Neural cell (in vitro differentiated cells): ENCODE measurements at regions not wholly inside any gene's neighbourhood (a gene's known extent, or its start where the extent isn't known, plus 50 kb on each side); places are given as distances from the start of the nearest gene placed in this dataset.

Experiments
- EP300 ChIP-seq: fragments of 450-650 bp; conservative IDR thresholded peaks from 2 replicates; pipeline ENCODE4 v1.6.1; 2014; ENCODE audit warnings: antibody characterized with exemption, mild to moderate bottlenecking, moderate library complexity; ENCODE audit not compliant: poor library complexity, severe bottlenecking
- EZH2 ChIP-seq: fragments of 200-600, 300-800 bp; shearing (Covaris generic), sonication (generic); IDR thresholded peaks from 2 replicates; pipeline ENCODE4 v1.6.1; 2014; ENCODE audit warnings: antibody characterized with exemption, low read length, borderline replicate concordance, mild to moderate bottlenecking; ENCODE audit not compliant: insufficient read depth, poor library complexity, severe bottlenecking
- MXI1 ChIP-seq: fragments of 450-650 bp; conservative IDR thresholded peaks from 2 replicates; pipeline ENCODE4 v1.6.1; 2014; ENCODE audit warnings: antibody characterized with exemption, mild to moderate bottlenecking; ENCODE audit not compliant: poor library complexity, severe bottlenecking
- POLR2AphosphoS5 ChIP-seq: IDR thresholded peaks from 2 replicates; pipeline ENCODE4 v1.6.1; 2012
- RAD21 ChIP-seq: fragments of 450-650 bp; conservative IDR thresholded peaks from 2 replicates; pipeline ENCODE4 v1.6.1; 2014; ENCODE audit warnings: antibody characterized with exemption, mild to moderate bottlenecking, moderate library complexity
- SMC3 ChIP-seq: fragments of 450-650 bp; conservative IDR thresholded peaks from 2 replicates; pipeline ENCODE4 v1.6.1; 2014; ENCODE audit warnings: antibody characterized with exemption, mild to moderate bottlenecking, moderate library complexity; ENCODE audit not compliant: poor library complexity
- TAF1 ChIP-seq: IDR thresholded peaks from 2 replicates; pipeline ENCODE4 v1.6.1; 2012; ENCODE audit warnings: low read depth
- TF ChIP-seq, protein P1 (sequence below): fragments of 450-650 bp; IDR thresholded peaks from 2 replicates; pipeline ENCODE4 v1.5.1; 2014; ENCODE audit warnings: antibody characterized with exemption, mild to moderate bottlenecking, moderate library complexity; ENCODE audit not compliant: poor library complexity, severe bottlenecking
- TF ChIP-seq, protein P2 (sequence below): IDR thresholded peaks from 2 replicates; pipeline ENCODE4 v1.6.1; 2012; ENCODE audit warnings: borderline replicate concordance

DNA sequence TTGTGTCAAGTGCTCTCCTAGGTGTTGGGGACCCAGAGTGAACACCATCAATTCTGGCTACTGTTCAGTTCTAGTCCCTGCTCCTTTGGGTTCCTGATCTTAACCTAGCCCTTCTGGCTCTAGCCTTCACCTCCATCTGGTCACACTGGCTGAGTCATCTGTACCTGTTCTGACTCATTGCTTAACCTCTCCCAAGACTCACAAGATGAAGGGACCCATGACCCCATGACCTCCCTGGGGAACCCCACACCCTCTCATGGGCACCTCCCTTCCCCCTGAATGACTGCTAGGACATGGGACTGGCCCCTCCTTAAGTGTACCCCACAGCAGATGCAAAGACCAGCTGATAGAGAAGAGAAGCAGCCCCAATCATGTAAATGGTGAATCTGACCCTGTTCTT lies 345.8 kb upstream of the CDH5 start:
- TF ChIP-seq EP300 = no peak
- TF ChIP-seq, protein P1, sequence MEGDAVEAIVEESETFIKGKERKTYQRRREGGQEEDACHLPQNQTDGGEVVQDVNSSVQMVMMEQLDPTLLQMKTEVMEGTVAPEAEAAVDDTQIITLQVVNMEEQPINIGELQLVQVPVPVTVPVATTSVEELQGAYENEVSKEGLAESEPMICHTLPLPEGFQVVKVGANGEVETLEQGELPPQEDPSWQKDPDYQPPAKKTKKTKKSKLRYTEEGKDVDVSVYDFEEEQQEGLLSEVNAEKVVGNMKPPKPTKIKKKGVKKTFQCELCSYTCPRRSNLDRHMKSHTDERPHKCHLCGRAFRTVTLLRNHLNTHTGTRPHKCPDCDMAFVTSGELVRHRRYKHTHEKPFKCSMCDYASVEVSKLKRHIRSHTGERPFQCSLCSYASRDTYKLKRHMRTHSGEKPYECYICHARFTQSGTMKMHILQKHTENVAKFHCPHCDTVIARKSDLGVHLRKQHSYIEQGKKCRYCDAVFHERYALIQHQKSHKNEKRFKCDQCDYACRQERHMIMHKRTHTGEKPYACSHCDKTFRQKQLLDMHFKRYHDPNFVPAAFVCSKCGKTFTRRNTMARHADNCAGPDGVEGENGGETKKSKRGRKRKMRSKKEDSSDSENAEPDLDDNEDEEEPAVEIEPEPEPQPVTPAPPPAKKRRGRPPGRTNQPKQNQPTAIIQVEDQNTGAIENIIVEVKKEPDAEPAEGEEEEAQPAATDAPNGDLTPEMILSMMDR = no peak
- no peak for TF ChIP-seq POLR2AphosphoS5
- no peak for TF ChIP-seq EZH2
- TF ChIP-seq RAD21 = no peak
- TF ChIP-seq SMC3 = no peak
- TF ChIP-seq, protein P2, sequence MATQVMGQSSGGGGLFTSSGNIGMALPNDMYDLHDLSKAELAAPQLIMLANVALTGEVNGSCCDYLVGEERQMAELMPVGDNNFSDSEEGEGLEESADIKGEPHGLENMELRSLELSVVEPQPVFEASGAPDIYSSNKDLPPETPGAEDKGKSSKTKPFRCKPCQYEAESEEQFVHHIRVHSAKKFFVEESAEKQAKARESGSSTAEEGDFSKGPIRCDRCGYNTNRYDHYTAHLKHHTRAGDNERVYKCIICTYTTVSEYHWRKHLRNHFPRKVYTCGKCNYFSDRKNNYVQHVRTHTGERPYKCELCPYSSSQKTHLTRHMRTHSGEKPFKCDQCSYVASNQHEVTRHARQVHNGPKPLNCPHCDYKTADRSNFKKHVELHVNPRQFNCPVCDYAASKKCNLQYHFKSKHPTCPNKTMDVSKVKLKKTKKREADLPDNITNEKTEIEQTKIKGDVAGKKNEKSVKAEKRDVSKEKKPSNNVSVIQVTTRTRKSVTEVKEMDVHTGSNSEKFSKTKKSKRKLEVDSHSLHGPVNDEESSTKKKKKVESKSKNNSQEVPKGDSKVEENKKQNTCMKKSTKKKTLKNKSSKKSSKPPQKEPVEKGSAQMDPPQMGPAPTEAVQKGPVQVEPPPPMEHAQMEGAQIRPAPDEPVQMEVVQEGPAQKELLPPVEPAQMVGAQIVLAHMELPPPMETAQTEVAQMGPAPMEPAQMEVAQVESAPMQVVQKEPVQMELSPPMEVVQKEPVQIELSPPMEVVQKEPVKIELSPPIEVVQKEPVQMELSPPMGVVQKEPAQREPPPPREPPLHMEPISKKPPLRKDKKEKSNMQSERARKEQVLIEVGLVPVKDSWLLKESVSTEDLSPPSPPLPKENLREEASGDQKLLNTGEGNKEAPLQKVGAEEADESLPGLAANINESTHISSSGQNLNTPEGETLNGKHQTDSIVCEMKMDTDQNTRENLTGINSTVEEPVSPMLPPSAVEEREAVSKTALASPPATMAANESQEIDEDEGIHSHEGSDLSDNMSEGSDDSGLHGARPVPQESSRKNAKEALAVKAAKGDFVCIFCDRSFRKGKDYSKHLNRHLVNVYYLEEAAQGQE = no peak
- TF ChIP-seq TAF1 = no peak
- TF ChIP-seq MXI1 = no peak
